ENCODE measurements at regions not wholly inside any gene's neighbourhood (a gene's known extent, or its start where the extent isn't known, plus 50 kb on each side); places are given as distances from the start of the nearest gene placed in this dataset.

GRCh38 chr3:118801899-118802298 is 232.7 kb downstream of the IGSF11 start:
- Histone ChIP-seq H2BK5ac (ENCODE audit: low read length) (no peak overlapping the region), H2AK5ac (ENCODE audit: low read depth, low read length) (no peak overlapping the region), H3K27me3 (ENCODE audit: control insufficient read depth in 3 of 3, insufficient read depth in 3 of 3, low read depth in 1 of 3, low read length in 3 of 3) (no peaks in the 10 kb centered on the region), H3K14ac (ENCODE audit: low read length) (peak overlapping the region; percentile 6), H2AFZ (ENCODE audit: low read length) (no peak overlapping the region), H2BK120ac (ENCODE audit: low read depth, low read length) (no peak overlapping the region), H4K91ac (ENCODE audit: low read depth, low read length, poor library complexity) (no peak overlapping the region), H3K4ac (ENCODE audit: low read length) (no peak overlapping the region), H3K9me3 (replicated peaks in 1 of 2; ENCODE audit: control insufficient read depth in 2 of 2, insufficient read depth in 1 of 2, low read depth in 1 of 2, low read length in 2 of 2) (no peaks in the 10 kb centered on the region), H2BK15ac (ENCODE audit: low read length) (no peak overlapping the region), H3K27ac (replicated peaks; ENCODE audit: low read length) (no peak overlapping the region), H3K4me2 (ENCODE audit: insufficient read depth, low read length, poor library complexity, severe bottlenecking) (no peak overlapping the region), H3K9ac (ENCODE audit: low read depth, low read length, poor library complexity) (no peak overlapping the region), H3K18ac (ENCODE audit: low read length) (no peak overlapping the region), H4K8ac (ENCODE audit: low read depth, low read length) (no peak overlapping the region), H3K4me1 (ENCODE audit: control insufficient read depth in 2 of 2, insufficient read depth in 1 of 2, low read depth in 1 of 2, low read length in 2 of 2) (no peaks in the 10 kb centered on the region), H2BK12ac (ENCODE audit: low read length) (no peak overlapping the region), H3K23ac (ENCODE audit: low read depth, low read length, poor library complexity) (no peak overlapping the region), H3K36me3 (replicated peaks in 1 of 2; ENCODE audit: control insufficient read depth in 2 of 2, insufficient read depth in 2 of 2, low read length in 2 of 2) (no peaks in the 10 kb centered on the region), H3K4me3 (ENCODE audit: low read length in 2 of 2) (no peak overlapping the region), H3K79me1 (ENCODE audit: low read depth, low read length) (no peaks in the 10 kb centered on the region)
- no CpG with 5 or more reads among the region's 8 CpGs for WGBS, 2 donors (ENCODE audit: extremely low coverage in 2 of 2, insufficient read length in 2 of 2, insufficient replicate concordance in 1 of 2)
- DNase-seq (ENCODE audit: low spot score), result no peak

GRCh38 chr3:118802325-118803095 is 232.1 kb downstream of the IGSF11 start:
- Histone ChIP-seq H3K18ac (ENCODE audit: low read length) (no peak overlapping the region), H3K4me1 (ENCODE audit: control insufficient read depth in 2 of 2, insufficient read depth in 1 of 2, low read depth in 1 of 2, low read length in 2 of 2) (no peaks in the 10 kb centered on the region), H2BK15ac (ENCODE audit: low read length) (no peak overlapping the region), H3K27me3 (ENCODE audit: control insufficient read depth in 3 of 3, insufficient read depth in 3 of 3, low read depth in 1 of 3, low read length in 3 of 3) (no peaks in the 10 kb centered on the region), H3K27ac (replicated peaks; ENCODE audit: low read length) (no peak overlapping the region), H3K4me3 (ENCODE audit: low read length in 2 of 2) (no peak overlapping the region), H3K9ac (ENCODE audit: low read depth, low read length, poor library complexity) (no peak overlapping the region), H3K4me2 (ENCODE audit: insufficient read depth, low read length, poor library complexity, severe bottlenecking) (no peak overlapping the region), H2BK5ac (ENCODE audit: low read length) (no peak overlapping the region), H3K36me3 (replicated peaks in 1 of 2; ENCODE audit: control insufficient read depth in 2 of 2, insufficient read depth in 2 of 2, low read length in 2 of 2) (no peaks in the 10 kb centered on the region), H3K4ac (ENCODE audit: low read length) (no peak overlapping the region), H4K91ac (ENCODE audit: low read depth, low read length, poor library complexity) (no peak overlapping the region), H2BK12ac (ENCODE audit: low read length) (no peak overlapping the region), H3K23ac (ENCODE audit: low read depth, low read length, poor library complexity) (no peak overlapping the region), H3K14ac (ENCODE audit: low read length) (peak overlapping the region; percentile 6), H3K79me1 (ENCODE audit: low read depth, low read length) (no peaks in the 10 kb centered on the region), H4K8ac (ENCODE audit: low read depth, low read length) (no peak overlapping the region), H2AFZ (ENCODE audit: low read length) (no peak overlapping the region), H2AK5ac (ENCODE audit: low read depth, low read length) (no peak overlapping the region), H2BK120ac (ENCODE audit: low read depth, low read length) (no peak overlapping the region), H3K9me3 (replicated peaks in 1 of 2; ENCODE audit: control insufficient read depth in 2 of 2, insufficient read depth in 1 of 2, low read depth in 1 of 2, low read length in 2 of 2) (no peaks in the 10 kb centered on the region)
- DNase-seq (ENCODE audit: low spot score), result no peak
- no CpG with 5 or more reads among the region's 13 CpGs for WGBS, 2 donors (ENCODE audit: extremely low coverage in 2 of 2, insufficient read length in 2 of 2, insufficient replicate concordance in 1 of 2)

GRCh38 chr3:118803096-118803476 is 231.6 kb downstream of the IGSF11 start:
- Histone ChIP-seq H2BK5ac (ENCODE audit: low read length) (no peak overlapping the region), H3K4me1 (ENCODE audit: control insufficient read depth in 2 of 2, insufficient read depth in 1 of 2, low read depth in 1 of 2, low read length in 2 of 2) (no peaks in the 10 kb centered on the region), H4K8ac (ENCODE audit: low read depth, low read length) (no peak overlapping the region), H4K91ac (ENCODE audit: low read depth, low read length, poor library complexity) (no peak overlapping the region), H3K36me3 (replicated peaks in 1 of 2; ENCODE audit: control insufficient read depth in 2 of 2, insufficient read depth in 2 of 2, low read length in 2 of 2) (no peaks in the 10 kb centered on the region), H2AFZ (ENCODE audit: low read length) (no peak overlapping the region), H3K9ac (ENCODE audit: low read depth, low read length, poor library complexity) (no peak overlapping the region), H2BK120ac (ENCODE audit: low read depth, low read length) (no peak overlapping the region), H3K79me1 (ENCODE audit: low read depth, low read length) (no peaks in the 10 kb centered on the region), H3K4me3 (ENCODE audit: low read length in 2 of 2) (no peak overlapping the region), H2BK15ac (ENCODE audit: low read length) (no peak overlapping the region), H3K27ac (replicated peaks; ENCODE audit: low read length) (no peak overlapping the region), H3K18ac (ENCODE audit: low read length) (no peak overlapping the region), H3K23ac (ENCODE audit: low read depth, low read length, poor library complexity) (no peak overlapping the region), H3K4me2 (ENCODE audit: insufficient read depth, low read length, poor library complexity, severe bottlenecking) (no peak overlapping the region), H2AK5ac (ENCODE audit: low read depth, low read length) (no peak overlapping the region), H3K14ac (ENCODE audit: low read length) (no peak overlapping the region), H3K27me3 (ENCODE audit: control insufficient read depth in 3 of 3, insufficient read depth in 3 of 3, low read depth in 1 of 3, low read length in 3 of 3) (no peaks in the 10 kb centered on the region), H3K9me3 (replicated peaks in 1 of 2; ENCODE audit: control insufficient read depth in 2 of 2, insufficient read depth in 1 of 2, low read depth in 1 of 2, low read length in 2 of 2) (no peaks in the 10 kb centered on the region), H3K4ac (ENCODE audit: low read length) (no peak overlapping the region), H2BK12ac (ENCODE audit: low read length) (no peak overlapping the region)
- no peak for DNase-seq (ENCODE audit: low spot score)
- no CpG with 5 or more reads among the region's 3 CpGs for WGBS, 2 donors (ENCODE audit: extremely low coverage in 2 of 2, insufficient read length in 2 of 2, insufficient replicate concordance in 1 of 2)

GRCh38 chr3:118805007-118805406 is 229.6 kb downstream of the IGSF11 start:
- Histone ChIP-seq H2BK5ac (ENCODE audit: low read length) (no peak overlapping the region), H3K9me3 (replicated peaks in 1 of 2; ENCODE audit: control insufficient read depth in 2 of 2, insufficient read depth in 1 of 2, low read depth in 1 of 2, low read length in 2 of 2) (no peaks in the 10 kb centered on the region), H2BK15ac (ENCODE audit: low read length) (no peak overlapping the region), H2AFZ (ENCODE audit: low read length) (no peak overlapping the region), H3K14ac (ENCODE audit: low read length) (no peak overlapping the region), H3K36me3 (replicated peaks in 1 of 2; ENCODE audit: control insufficient read depth in 2 of 2, insufficient read depth in 2 of 2, low read length in 2 of 2) (no peaks in the 10 kb centered on the region), H3K27me3 (ENCODE audit: control insufficient read depth in 3 of 3, insufficient read depth in 3 of 3, low read depth in 1 of 3, low read length in 3 of 3) (no peaks in the 10 kb centered on the region), H3K4me1 (ENCODE audit: control insufficient read depth in 2 of 2, insufficient read depth in 1 of 2, low read depth in 1 of 2, low read length in 2 of 2) (peaks cover 0 to 3% of the 10 kb centered on the region in 2 donors), H3K4ac (ENCODE audit: low read length) (no peak overlapping the region), H3K79me1 (ENCODE audit: low read depth, low read length) (no peaks in the 10 kb centered on the region), H3K4me3 (ENCODE audit: low read length in 2 of 2) (no peak overlapping the region), H2BK120ac (ENCODE audit: low read depth, low read length) (no peak overlapping the region), H2AK5ac (ENCODE audit: low read depth, low read length) (no peak overlapping the region), H3K9ac (ENCODE audit: low read depth, low read length, poor library complexity) (no peak overlapping the region), H4K8ac (ENCODE audit: low read depth, low read length) (no peak overlapping the region), H4K91ac (ENCODE audit: low read depth, low read length, poor library complexity) (no peak overlapping the region), H2BK12ac (ENCODE audit: low read length) (no peak overlapping the region), H3K27ac (replicated peaks; ENCODE audit: low read length) (no peak overlapping the region), H3K23ac (ENCODE audit: low read depth, low read length, poor library complexity) (no peak overlapping the region), H3K4me2 (ENCODE audit: insufficient read depth, low read length, poor library complexity, severe bottlenecking) (no peak overlapping the region), H3K18ac (ENCODE audit: low read length) (no peak overlapping the region)
- no CpG with 5 or more reads among the region's 2 CpGs for WGBS, 2 donors (ENCODE audit: extremely low coverage in 2 of 2, insufficient read length in 2 of 2, insufficient replicate concordance in 1 of 2)
- DNase-seq (ENCODE audit: low spot score), result no peak

Data from neuronal stem cell (in vitro differentiated cells).